NT2/D1 (cell line): ENCODE measurements at regions not wholly inside any gene's neighbourhood (a gene's known extent, or its start where the extent isn't known, plus 50 kb on each side); places are given as distances from the start of the nearest gene placed in this dataset.

Experiments
- SUZ12 ChIP-seq: IDR thresholded peaks from 2 replicates; pipeline ENCODE4 v1.6.1; 2011; ENCODE audit not compliant: insufficient read length, insufficient read depth; ENCODE audit errors: extremely low read depth
- ZNF274 ChIP-seq: IDR thresholded peaks from 2 replicates; pipeline ENCODE4 v1.6.1; 2011; ENCODE audit warnings: mild to moderate bottlenecking, low read depth, low read length

DNA sequence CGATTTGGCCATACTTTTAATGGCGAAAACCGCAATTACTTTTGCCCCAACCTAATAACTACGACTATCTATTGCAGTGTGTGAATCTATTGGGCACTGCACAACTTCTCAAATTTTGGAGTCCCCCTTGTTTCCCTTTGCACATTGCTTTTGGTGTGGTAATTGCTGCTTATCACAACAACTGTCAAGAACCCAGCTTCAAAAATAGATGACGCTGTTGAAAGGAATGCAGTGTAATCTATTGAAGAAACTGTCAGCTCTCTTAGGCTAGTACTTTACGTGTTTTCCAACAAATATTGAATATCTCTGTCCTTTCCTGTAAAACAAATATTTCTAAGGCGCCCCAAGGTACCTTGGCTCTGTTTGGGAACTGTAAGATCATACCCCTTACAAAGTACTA is 222.8 kb upstream of the UBE2E2 start:
- TF ChIP-seq SUZ12: no peak
- TF ChIP-seq ZNF274: no peak
